SKM-1 treated with dmso at 0.1 percent for 144 hours (cell line): ENCODE measurements at regions not wholly inside any gene's neighbourhood (a gene's known extent, or its start where the extent isn't known, plus 50 kb on each side); places are given as distances from the start of the nearest gene placed in this dataset.

Experiments
- DNase-seq: peaks from one replicate; lab custom pipeline; 2025; ENCODE audit not compliant: unreplicated experiment; lab: John Stamatoyannopoulos, UW

GRCh38 chr2:790634-791245, 113.5 kb upstream of the TMEM18 start:
- no peak for DNase-seq

- no peak for DNase-seq
These were observed 112.9 kb upstream of the TMEM18 start for GRCh38 chr2:790081-790480.

- no peak for DNase-seq
These were observed 112.3 kb upstream of the TMEM18 start for GRCh38 chr2:789529-789928.

GRCh38 chr2:788227-789032, 111.2 kb upstream of the TMEM18 start:
- DNase-seq: no peak

- DNase-seq: no peak
These were observed 107.5 kb upstream of the TMEM18 start for GRCh38 chr2:784753-785152.

GRCh38 chr2:780581-780980, 103.4 kb upstream of the TMEM18 start:
- DNase-seq: no peak

GRCh38 chr2:780002-780401, 102.8 kb upstream of the TMEM18 start:
- no peak for DNase-seq

GRCh38 chr2:778731-779350, 101.6 kb upstream of the TMEM18 start:
- no peak for DNase-seq

GRCh38 chr2:777546-777945, 100.3 kb upstream of the TMEM18 start:
- no peak for DNase-seq

- no peak for DNase-seq
These were observed 99.8 kb upstream of the TMEM18 start for GRCh38 chr2:777051-777450.

- no peak for DNase-seq
These were observed 99.3 kb upstream of the TMEM18 start for GRCh38 chr2:776487-776886.

GRCh38 chr2:776038-776437, 98.8 kb upstream of the TMEM18 start:
- no peak for DNase-seq

- no peak for DNase-seq
These were observed 97.2 kb upstream of the TMEM18 start for GRCh38 chr2:774436-774835.

- no peak for DNase-seq
These were observed 96.3 kb upstream of the TMEM18 start for GRCh38 chr2:773256-774160.

- DNase-seq: no peak
These were observed 94.3 kb upstream of the TMEM18 start for GRCh38 chr2:771538-771937.

- DNase-seq: no peak
These were observed 93.6 kb upstream of the TMEM18 start for GRCh38 chr2:770776-771175.

GRCh38 chr2:769771-770170, 92.6 kb upstream of the TMEM18 start:
- no peak for DNase-seq

- no peak for DNase-seq
These were observed 91.2 kb upstream of the TMEM18 start for GRCh38 chr2:768451-768850.

GRCh38 chr2:767944-768343, 90.7 kb upstream of the TMEM18 start:
- DNase-seq: no peak

- DNase-seq: no peak
These were observed 90.2 kb upstream of the TMEM18 start for GRCh38 chr2:767440-767839.

GRCh38 chr2:766255-766654, 89.0 kb upstream of the TMEM18 start:
- DNase-seq: no peak
